ENCODE measurements at regions not wholly inside any gene's neighbourhood (a gene's known extent, or its start where the extent isn't known, plus 50 kb on each side); places are given as distances from the start of the nearest gene placed in this dataset.

GRCh38 chr18:64202863-64203262, 54.0 kb upstream of the LINC00305 start:
- no peak overlapping the region for H3K4me3 ChIP-seq (ENCODE audit: low read depth, low read length)
- in situ Hi-C loops (cut with HindIII; ENCODE audit: low pct_ligation_motif_present, low sequenced_read_pairs), result no loop called here
- TF ChIP-seq CTCF (IDR thresholded peaks at IDR 0.05; ENCODE audit: low read depth, low read length, missing control alignments), result no peak
- no peaks in the 10 kb centered on the region for H3K36me3 ChIP-seq (replicated peaks)
- DNase-seq, result no peak
- H3K27me3 ChIP-seq (replicated peaks), result no peaks in the 10 kb centered on the region
- no peak overlapping the region for H3K27ac ChIP-seq

GRCh38 chr18:64202210-64202836, 53.4 kb upstream of the LINC00305 start:
- no peaks in the 10 kb centered on the region for H3K36me3 ChIP-seq (replicated peaks)
- no peak for TF ChIP-seq CTCF (IDR thresholded peaks at IDR 0.05; ENCODE audit: low read depth, low read length, missing control alignments)
- H3K27me3 ChIP-seq (replicated peaks), result no peaks in the 10 kb centered on the region
- DNase-seq, result no peak
- in situ Hi-C loops (cut with HindIII; ENCODE audit: low pct_ligation_motif_present, low sequenced_read_pairs), result no loop called here
- H3K4me3 ChIP-seq (ENCODE audit: low read depth, low read length), result no peak overlapping the region
- H3K27ac ChIP-seq, result no peak overlapping the region

- no peaks in the 10 kb centered on the region for H3K27me3 ChIP-seq (replicated peaks)
- in situ Hi-C loops (cut with HindIII; ENCODE audit: low pct_ligation_motif_present, low sequenced_read_pairs), result no loop called here
Observed at GRCh38 chr18:64201781-64202180, 52.9 kb upstream of the LINC00305 start.

GRCh38 chr18:64199581-64199980, 50.7 kb upstream of the LINC00305 start:
- no peaks in the 10 kb centered on the region for H3K36me3 ChIP-seq (replicated peaks)
- H3K27ac ChIP-seq, result no peak overlapping the region
- H3K4me3 ChIP-seq (ENCODE audit: low read depth, low read length), result no peak overlapping the region
- no peak for TF ChIP-seq CTCF (IDR thresholded peaks at IDR 0.05; ENCODE audit: low read depth, low read length, missing control alignments)
- H3K27me3 ChIP-seq (replicated peaks), result no peaks in the 10 kb centered on the region
- in situ Hi-C loops (cut with HindIII; ENCODE audit: low pct_ligation_motif_present, low sequenced_read_pairs), result no loop called here
- no peak for DNase-seq

More at GRCh38 chr18:64201781-64202180, 52.9 kb upstream of the LINC00305 start:
- Histone ChIP-seq H3K36me3 (replicated peaks) (no peaks in the 10 kb centered on the region), H3K4me3 (ENCODE audit: low read depth, low read length) (no peak overlapping the region), H3K27ac (no peak overlapping the region)
- no peak for DNase-seq
- TF ChIP-seq CTCF (IDR thresholded peaks at IDR 0.05; ENCODE audit: low read depth, low read length, missing control alignments), result no peak

All from brain microvascular endothelial cell (primary cell).